ENCODE measurements at regions not wholly inside any gene's neighbourhood (a gene's known extent, or its start where the extent isn't known, plus 50 kb on each side); places are given as distances from the start of the nearest gene placed in this dataset.
"Not testable (repeated sequence)": the region's sequence is repeated elsewhere in the genome, so short reads cannot be mapped to it uniquely, and the experiment has no call there.

GRCh38 chr7:66549466-66549865 is 79.2 kb upstream of the KCTD7 start:
- Histone ChIP-seq H3K9me3 (ENCODE audit: control insufficient read depth, low read depth, low read length) (no peaks in the 10 kb centered on the region), H3K9ac (ENCODE audit: low read length) (no peak overlapping the region), H3K27ac (ENCODE audit: low read length) (no peak overlapping the region), H3K4me3 (ENCODE audit: low read length) (no peak overlapping the region), H3K4me1 (ENCODE audit: control insufficient read depth, low read depth, low read length) (no peaks in the 10 kb centered on the region), H3K27me3 (ENCODE audit: control insufficient read depth, insufficient read depth, low read length) (no peaks in the 10 kb centered on the region), H3K36me3 (ENCODE audit: control insufficient read depth, low read depth, low read length) (peaks cover 42% of the 10 kb centered on the region)

DNA sequence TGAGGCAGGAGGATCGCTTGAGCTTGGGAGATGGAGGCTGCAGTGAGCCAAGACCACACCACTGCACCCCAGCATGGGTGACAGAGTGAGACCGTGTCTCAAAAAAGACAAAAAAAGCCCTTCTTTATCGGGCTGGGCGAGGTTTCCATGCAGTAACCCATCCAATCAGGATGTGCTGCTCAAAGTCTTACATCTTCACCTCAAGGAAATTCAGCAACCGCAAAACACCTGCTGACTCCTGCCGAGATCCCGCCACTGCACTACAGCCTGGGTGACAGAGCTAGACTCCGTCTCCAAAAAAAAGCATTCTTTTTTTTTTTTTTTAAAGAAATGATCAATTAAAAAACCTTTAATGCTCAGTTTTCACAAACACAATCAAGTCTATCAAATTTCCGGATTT is 75.7 kb upstream of the KCTD7 start:
- no peak overlapping the region for H3K9ac ChIP-seq (ENCODE audit: low read length)
- no peak overlapping the region for H3K27ac ChIP-seq (ENCODE audit: low read length)
- H3K4me1 ChIP-seq (ENCODE audit: control insufficient read depth, low read depth, low read length) = no peaks in the 10 kb centered on the region
- H3K27me3 ChIP-seq (ENCODE audit: control insufficient read depth, insufficient read depth, low read length) = no peaks in the 10 kb centered on the region
- no peak overlapping the region for H3K4me3 ChIP-seq (ENCODE audit: low read length)
- no peaks in the 10 kb centered on the region for H3K9me3 ChIP-seq (ENCODE audit: control insufficient read depth, low read depth, low read length)
- H3K36me3 ChIP-seq (ENCODE audit: control insufficient read depth, low read depth, low read length) = peaks cover 39% of the 10 kb centered on the region

DNA sequence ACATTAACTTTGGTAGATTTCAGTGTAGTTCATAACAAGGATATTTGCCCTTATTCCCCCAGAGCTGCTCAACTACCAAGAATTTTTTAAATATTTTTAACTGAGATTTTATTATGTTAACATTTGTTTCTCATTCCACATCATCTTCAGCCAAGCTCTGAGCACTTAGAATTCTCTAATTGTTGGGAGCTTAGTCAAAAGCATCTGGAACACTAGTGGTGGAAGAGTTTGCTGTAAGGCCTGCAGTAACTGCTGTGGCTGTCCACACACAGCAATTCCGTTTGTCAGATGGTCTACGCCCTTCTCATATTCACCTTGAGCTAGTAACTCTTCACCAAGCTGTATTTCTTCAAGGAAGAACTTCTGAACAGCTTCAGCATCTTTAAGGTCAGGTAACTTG is 75.0 kb upstream of the KCTD7 start:
- H3K36me3 ChIP-seq (ENCODE audit: control insufficient read depth, low read depth, low read length) = peaks cover 39% of the 10 kb centered on the region
- H3K27me3 ChIP-seq (ENCODE audit: control insufficient read depth, insufficient read depth, low read length); H3K9me3 ChIP-seq (ENCODE audit: control insufficient read depth, low read depth, low read length); H3K27ac ChIP-seq (ENCODE audit: low read length); H3K9ac ChIP-seq (ENCODE audit: low read length); H3K4me3 ChIP-seq (ENCODE audit: low read length); H3K4me1 ChIP-seq (ENCODE audit: control insufficient read depth, low read depth, low read length): not testable (repeated sequence)

- not testable (repeated sequence) for H3K9me3 ChIP-seq (ENCODE audit: control insufficient read depth, low read depth, low read length)
Measured at GRCh38 chr7:66554291-66554690, 74.4 kb upstream of the KCTD7 start.

GRCh38 chr7:66554842-66555430 is 73.7 kb upstream of the KCTD7 start:
- not testable (repeated sequence) for H3K4me1 ChIP-seq (ENCODE audit: control insufficient read depth, low read depth, low read length); H3K27me3 ChIP-seq (ENCODE audit: control insufficient read depth, insufficient read depth, low read length); H3K27ac ChIP-seq (ENCODE audit: low read length); H3K9ac ChIP-seq (ENCODE audit: low read length); H3K9me3 ChIP-seq (ENCODE audit: control insufficient read depth, low read depth, low read length); H3K4me3 ChIP-seq (ENCODE audit: low read length)
- H3K36me3 ChIP-seq (ENCODE audit: control insufficient read depth, low read depth, low read length) = peaks cover 34% of the 10 kb centered on the region

More at GRCh38 chr7:66554291-66554690, 74.4 kb upstream of the KCTD7 start:
- not testable (repeated sequence) for H3K27ac ChIP-seq (ENCODE audit: low read length); H3K27me3 ChIP-seq (ENCODE audit: control insufficient read depth, insufficient read depth, low read length); H3K9ac ChIP-seq (ENCODE audit: low read length); H3K4me3 ChIP-seq (ENCODE audit: low read length); H3K4me1 ChIP-seq (ENCODE audit: control insufficient read depth, low read depth, low read length)
- H3K36me3 ChIP-seq (ENCODE audit: control insufficient read depth, low read depth, low read length) = peaks cover 39% of the 10 kb centered on the region

DNA sequence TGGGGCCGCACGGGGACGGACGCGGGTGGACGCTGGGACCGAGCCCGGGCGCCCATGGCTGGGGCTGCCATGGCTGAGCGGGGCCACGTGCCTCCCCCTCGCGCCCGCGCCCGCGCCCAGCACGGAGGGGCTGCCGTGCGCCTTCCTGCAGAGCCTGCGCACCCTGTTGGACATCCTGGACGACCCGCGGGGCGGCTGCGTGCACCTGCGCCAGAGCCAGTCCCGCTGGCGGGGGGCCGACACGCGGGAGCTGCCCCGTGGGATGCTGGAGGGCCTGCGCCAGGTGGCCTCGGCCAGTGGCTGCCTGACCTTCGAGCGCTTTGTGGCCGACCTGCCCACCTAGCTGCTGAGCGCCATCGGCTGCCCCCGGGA is 72.5 kb upstream of the KCTD7 start:
- Histone ChIP-seq H3K9me3 (ENCODE audit: control insufficient read depth, low read depth, low read length) (no peaks in the 10 kb centered on the region), H3K27me3 (ENCODE audit: control insufficient read depth, insufficient read depth, low read length) (no peaks in the 10 kb centered on the region), H3K36me3 (ENCODE audit: control insufficient read depth, low read depth, low read length) (peaks cover 32% of the 10 kb centered on the region), H3K27ac (ENCODE audit: low read length) (no peak overlapping the region), H3K4me3 (ENCODE audit: low read length) (no peak overlapping the region), H3K9ac (ENCODE audit: low read length) (no peak overlapping the region), H3K4me1 (ENCODE audit: control insufficient read depth, low read depth, low read length) (no peaks in the 10 kb centered on the region)

DNA sequence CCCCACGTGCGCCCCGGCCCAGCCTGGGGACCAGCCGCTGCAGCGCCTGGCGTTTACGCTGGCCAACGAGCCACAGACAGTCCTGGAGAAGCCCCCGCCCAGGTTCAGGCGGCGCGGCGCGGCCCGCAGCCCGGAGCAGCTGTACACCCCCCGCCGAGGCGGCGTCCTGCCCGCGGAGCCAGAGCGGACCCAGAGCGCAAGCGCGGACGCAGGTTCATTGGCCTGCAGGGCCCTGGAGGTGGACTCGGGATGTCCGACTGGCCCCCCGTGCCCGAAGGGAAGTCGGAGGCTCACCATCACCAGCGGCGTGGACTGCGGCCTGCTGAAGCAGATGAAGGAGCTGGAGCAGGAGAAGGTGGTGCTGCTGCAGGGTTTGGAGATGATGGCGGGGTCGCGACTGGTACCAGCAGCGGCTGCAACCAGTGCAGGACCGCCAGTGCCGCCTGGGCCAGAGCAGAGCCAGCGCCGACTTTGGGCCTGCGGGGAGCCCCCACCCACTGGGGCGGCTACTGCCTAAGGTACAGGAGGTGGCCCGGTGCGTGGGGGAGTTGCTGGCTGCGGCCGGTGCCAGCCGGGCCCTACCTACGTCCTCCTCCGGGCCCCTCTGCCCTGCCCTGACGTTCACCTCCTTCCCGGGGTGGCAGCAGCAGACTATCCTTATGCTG is 72.0 kb upstream of the KCTD7 start:
- Histone ChIP-seq H3K4me1 (ENCODE audit: control insufficient read depth, low read depth, low read length) (no peaks in the 10 kb centered on the region), H3K4me3 (ENCODE audit: low read length) (no peak overlapping the region), H3K36me3 (ENCODE audit: control insufficient read depth, low read depth, low read length) (peaks cover 27% of the 10 kb centered on the region), H3K27ac (ENCODE audit: low read length) (no peak overlapping the region), H3K9ac (ENCODE audit: low read length) (no peak overlapping the region), H3K9me3 (ENCODE audit: control insufficient read depth, low read depth, low read length) (no peaks in the 10 kb centered on the region), H3K27me3 (ENCODE audit: control insufficient read depth, insufficient read depth, low read length) (no peaks in the 10 kb centered on the region)

GRCh38 chr7:66557214-66558200 is 71.2 kb upstream of the KCTD7 start:
- Histone ChIP-seq H3K9ac (ENCODE audit: low read length) (no peak overlapping the region), H3K27ac (ENCODE audit: low read length) (no peak overlapping the region), H3K36me3 (ENCODE audit: control insufficient read depth, low read depth, low read length) (peaks cover 19% of the 10 kb centered on the region), H3K4me1 (ENCODE audit: control insufficient read depth, low read depth, low read length) (no peaks in the 10 kb centered on the region), H3K9me3 (ENCODE audit: control insufficient read depth, low read depth, low read length) (no peaks in the 10 kb centered on the region), H3K4me3 (ENCODE audit: low read length) (no peak overlapping the region), H3K27me3 (ENCODE audit: control insufficient read depth, insufficient read depth, low read length) (no peaks in the 10 kb centered on the region)

DNA sequence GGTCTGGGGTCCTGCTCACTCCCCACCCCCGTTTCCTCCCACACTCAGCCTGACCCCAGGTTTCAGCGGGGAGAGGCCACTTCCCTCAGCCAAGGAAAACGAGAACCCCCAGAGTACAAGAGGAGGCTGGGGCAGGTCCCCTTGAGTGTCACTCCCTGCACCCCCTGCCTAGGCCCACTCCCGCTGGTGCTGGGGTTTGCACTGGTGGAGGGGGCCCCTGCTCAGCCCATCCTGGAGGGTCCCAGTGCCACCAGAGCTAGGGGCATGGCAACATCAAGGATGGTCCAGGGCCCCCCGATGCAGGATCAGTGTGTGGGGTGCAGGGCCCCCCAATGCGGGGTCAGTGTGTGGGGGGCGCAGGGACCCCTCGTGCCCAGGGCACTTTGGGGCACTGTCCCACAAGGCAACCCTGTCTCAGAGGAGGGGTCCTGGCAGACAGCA is 70.5 kb upstream of the KCTD7 start:
- Histone ChIP-seq H3K4me3 (ENCODE audit: low read length) (no peak overlapping the region), H3K36me3 (ENCODE audit: control insufficient read depth, low read depth, low read length) (peaks cover 16% of the 10 kb centered on the region), H3K27ac (ENCODE audit: low read length) (no peak overlapping the region), H3K9me3 (ENCODE audit: control insufficient read depth, low read depth, low read length) (no peaks in the 10 kb centered on the region), H3K9ac (ENCODE audit: low read length) (no peak overlapping the region), H3K27me3 (ENCODE audit: control insufficient read depth, insufficient read depth, low read length) (no peaks in the 10 kb centered on the region), H3K4me1 (ENCODE audit: control insufficient read depth, low read depth, low read length) (no peaks in the 10 kb centered on the region)

DNA sequence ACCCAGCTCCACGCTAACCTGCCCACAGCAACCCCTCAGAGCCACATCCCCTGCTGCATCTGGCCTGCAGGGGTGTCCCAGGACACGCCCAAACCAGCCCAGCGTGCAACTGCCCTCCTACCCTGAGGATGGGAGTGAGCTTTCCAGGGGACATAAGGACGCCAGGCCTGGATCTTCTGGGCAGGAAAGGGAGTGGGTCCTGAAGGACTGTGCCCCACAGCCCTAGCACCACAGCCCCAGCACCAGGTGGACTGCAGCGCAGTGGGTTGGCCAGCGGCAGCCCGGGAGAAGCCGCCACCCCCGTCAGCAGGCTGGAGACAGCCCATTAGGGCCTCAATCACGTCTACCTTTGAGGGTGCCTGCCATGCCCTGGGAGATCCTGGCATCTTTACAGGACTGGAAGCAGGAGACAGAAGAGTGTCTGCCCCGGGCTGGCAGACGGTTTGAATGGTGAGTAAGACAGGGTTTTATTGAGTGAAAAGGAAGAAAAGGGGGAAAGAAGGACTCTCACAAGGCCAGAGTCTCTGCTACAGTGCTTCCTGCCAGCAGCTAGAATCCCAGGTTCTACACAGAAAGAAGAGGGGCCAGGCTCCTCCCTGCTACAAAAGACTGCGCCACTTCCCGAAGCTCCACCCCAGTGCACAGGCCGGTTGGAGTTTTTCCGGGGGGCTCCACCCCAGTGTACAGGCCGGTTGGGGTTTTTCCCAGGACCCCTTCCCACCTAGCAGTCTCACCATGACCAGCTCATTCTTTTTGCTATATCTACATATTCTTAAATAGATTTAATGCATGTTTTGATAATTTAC is 69.8 kb upstream of the KCTD7 start:
- Histone ChIP-seq H3K36me3 (ENCODE audit: control insufficient read depth, low read depth, low read length) (peaks cover 12% of the 10 kb centered on the region), H3K4me1 (ENCODE audit: control insufficient read depth, low read depth, low read length) (no peaks in the 10 kb centered on the region), H3K4me3 (ENCODE audit: low read length) (no peak overlapping the region), H3K27me3 (ENCODE audit: control insufficient read depth, insufficient read depth, low read length) (no peaks in the 10 kb centered on the region), H3K9me3 (ENCODE audit: control insufficient read depth, low read depth, low read length) (no peaks in the 10 kb centered on the region), H3K27ac (ENCODE audit: low read length) (no peak overlapping the region), H3K9ac (ENCODE audit: low read length) (no peak overlapping the region)

GRCh38 chr7:66564045-66564444 is 64.6 kb upstream of the KCTD7 start:
- H3K4me1 ChIP-seq (ENCODE audit: control insufficient read depth, low read depth, low read length) = no peaks in the 10 kb centered on the region
- H3K4me3 ChIP-seq (ENCODE audit: low read length) = no peak overlapping the region
- H3K27ac ChIP-seq (ENCODE audit: low read length) = no peak overlapping the region
- H3K36me3 ChIP-seq (ENCODE audit: control insufficient read depth, low read depth, low read length) = peaks cover 19% of the 10 kb centered on the region
- H3K27me3 ChIP-seq (ENCODE audit: control insufficient read depth, insufficient read depth, low read length) = no peaks in the 10 kb centered on the region
- no peak overlapping the region for H3K9ac ChIP-seq (ENCODE audit: low read length)
- H3K9me3 ChIP-seq (ENCODE audit: control insufficient read depth, low read depth, low read length) = no peaks in the 10 kb centered on the region

All from iPS-18a (cell line).